Hepatocyte (in vitro differentiated cells): ENCODE measurements at regions not wholly inside any gene's neighbourhood (a gene's known extent, or its start where the extent isn't known, plus 50 kb on each side); places are given as distances from the start of the nearest gene placed in this dataset.

Source experiments
- DNase-seq: peaks from one replicate; pipeline ENCODE4 v3.0.0-alpha.2; 2016; ENCODE audit warnings: low spot score
- H2AFZ ChIP-seq: fragments of 200-600 bp; sonication (generic); 2 replicates; pipeline ENCODE4 v1.6.0; 2016; ENCODE audit warnings: antibody characterized with exemption, mild to moderate bottlenecking
- H3K27ac ChIP-seq: fragments of 200-600 bp; sonication (generic); 2 replicates; pipeline ENCODE4 v1.5.1; 2016; ENCODE audit warnings: mild to moderate bottlenecking
- H3K27me3 ChIP-seq: fragments of 200-600 bp; sonication (generic); 2 replicates; pipeline ENCODE4 v1.6.1; 2016
- H3K36me3 ChIP-seq: fragments of 200-600 bp; sonication (generic); replicated peaks from 2 replicates; pipeline ENCODE4 v1.5.1; 2016; ENCODE audit warnings: low read depth; ENCODE audit not compliant: insufficient read depth
- H3K4me1 ChIP-seq: fragments of 200-600 bp; sonication (generic); 2 replicates; pipeline ENCODE4 v1.5.1; 2016; ENCODE audit warnings: mild to moderate bottlenecking, moderate library complexity; ENCODE audit not compliant: insufficient read depth
- H3K4me2 ChIP-seq: fragments of 200-600 bp; sonication (generic); 2 replicates; pipeline ENCODE4 v1.6.0; 2016
- H3K4me3 ChIP-seq: fragments of 200-600 bp; sonication (generic); 2 replicates; pipeline ENCODE4 v1.5.1; 2016; ENCODE audit warnings: mild to moderate bottlenecking
- H3K79me2 ChIP-seq: fragments of 200-600 bp; sonication (generic); 2 replicates; pipeline ENCODE4 v1.6.0; 2017; ENCODE audit warnings: mild to moderate bottlenecking
- H3K9me2 ChIP-seq: fragments of 200-600 bp; sonication (generic); replicated peaks from 2 replicates; pipeline ENCODE4 v1.6.0; 2017; ENCODE audit warnings: mild to moderate bottlenecking; ENCODE audit not compliant: insufficient read depth
- H3K9me3 ChIP-seq: fragments of 200-600 bp; sonication (generic); 2 replicates; pipeline ENCODE4 v1.5.1; 2016; ENCODE audit warnings: low read depth, mild to moderate bottlenecking
- H4K20me1 ChIP-seq: fragments of 200-600 bp; sonication (generic); 2 replicates; pipeline ENCODE4 v1.6.0; 2016; ENCODE audit warnings: mild to moderate bottlenecking; ENCODE audit not compliant: insufficient read depth, poor library complexity, severe bottlenecking
- CTCF ChIP-seq: fragments of 200-600 bp; sonication (generic); IDR thresholded peaks from 2 replicates; pipeline ENCODE4 v1.5.1; 2016; ENCODE audit warnings: antibody characterized with exemption, mild to moderate bottlenecking; ENCODE audit not compliant: poor library complexity
- EZH2 ChIP-seq: fragments of 200-600 bp; sonication (generic); IDR thresholded peaks from 2 replicates; pipeline ENCODE4 v1.6.1; 2016; ENCODE audit warnings: antibody characterized with exemption, mild to moderate bottlenecking, borderline replicate concordance
- EZH2phosphoT487 ChIP-seq: fragments of 200-600 bp; sonication (generic); IDR thresholded peaks from one replicate; pipeline ENCODE4 v1.6.1; 2018; ENCODE audit warnings: antibody characterized with exemption, mild to moderate bottlenecking, low read depth, moderate library complexity; ENCODE audit not compliant: unreplicated experiment, severe bottlenecking
- WGBS: methylation state at CpG from one replicate; pipeline ENCODE4 v1.1.6; 2016; ENCODE audit warnings: low lambda C conversion rate; ENCODE audit errors: missing lambda C conversion rate; 5-methylcytosine and 5-hydroxymethylcytosine counted together

- H3K27ac ChIP-seq = no peak overlapping the region
- H3K36me3 ChIP-seq = no peaks in the 10 kb centered on the region
- no peaks in the 10 kb centered on the region for H3K9me3 ChIP-seq
- no peaks in the 10 kb centered on the region for H3K9me2 ChIP-seq
- WGBS = 8% methylated on average over 4 of the region's 4 CpGs
- peaks cover 8% of the 10 kb centered on the region for H3K27me3 ChIP-seq
- H3K4me2 ChIP-seq = no peak overlapping the region
- H3K4me3 ChIP-seq = no peak overlapping the region
- peak; percentile 89 for DNase-seq
- TF ChIP-seq EZH2 (no peak), CTCF (peak; percentile 88)
- peak overlapping the region; percentile 12 for H2AFZ ChIP-seq
- H4K20me1 ChIP-seq = no peaks in the 10 kb centered on the region
- no peaks in the 10 kb centered on the region for H3K79me2 ChIP-seq
- peaks cover 38% of the 10 kb centered on the region for H3K4me1 ChIP-seq
These were observed 89.1 kb downstream of the NCR2 start for GRCh38 chr6:41424370-41425058.

GRCh38 chr6:41425511-41425910 is 90.1 kb downstream of the NCR2 start:
- Histone ChIP-seq H3K9me2 (no peaks in the 10 kb centered on the region), H3K9me3 (no peaks in the 10 kb centered on the region), H3K36me3 (no peaks in the 10 kb centered on the region), H3K4me1 (peaks cover 39% of the 10 kb centered on the region), H3K79me2 (no peaks in the 10 kb centered on the region), H3K27me3 (peaks cover 8% of the 10 kb centered on the region), H3K27ac (no peak overlapping the region), H4K20me1 (no peaks in the 10 kb centered on the region), H2AFZ (no peak overlapping the region), H3K4me2 (no peak overlapping the region), H3K4me3 (no peak overlapping the region)
- TF ChIP-seq EZH2phosphoT487 (no peak), CTCF (no peak), EZH2 (no peak)
- DNase-seq = no peak
- WGBS = 94% methylated on average over 1 of the region's 1 CpG

- H3K36me3 ChIP-seq = no peaks in the 10 kb centered on the region
- TF ChIP-seq EZH2 (no peak), CTCF (no peak), EZH2phosphoT487 (no peak)
- peak overlapping the region; percentile 68 for H3K27ac ChIP-seq
- H3K4me2 ChIP-seq = peak overlapping the region; percentile 97
- peak overlapping the region; percentile 31 for H2AFZ ChIP-seq
- H3K9me3 ChIP-seq = no peaks in the 10 kb centered on the region
- no peaks in the 10 kb centered on the region for H3K9me2 ChIP-seq
- WGBS = 8% methylated on average over 15 of the region's 16 CpGs
- peaks cover 39% of the 10 kb centered on the region for H3K4me1 ChIP-seq
- H4K20me1 ChIP-seq = no peaks in the 10 kb centered on the region
- DNase-seq = peak; percentile 50
- no peak overlapping the region for H3K4me3 ChIP-seq
- peaks cover 8% of the 10 kb centered on the region for H3K27me3 ChIP-seq
- H3K79me2 ChIP-seq = no peaks in the 10 kb centered on the region
These were observed 91.0 kb downstream of the NCR2 start for GRCh38 chr6:41426438-41426851.
